NCI-H1048 (cell line): ENCODE measurements at regions not wholly inside any gene's neighbourhood (a gene's known extent, or its start where the extent isn't known, plus 50 kb on each side); places are given as distances from the start of the nearest gene placed in this dataset.
"Not testable (repeated sequence)": the region's sequence is repeated elsewhere in the genome, so short reads cannot be mapped to it uniquely, and the experiment has no call there.

Experiments used
- DNase-seq: peaks from one replicate; lab custom pipeline; 2025; lab: John Stamatoyannopoulos, UW

GRCh38 chr17:73851091-73851490, 206.8 kb upstream of the SDK2 start:
- DNase-seq: no peak

DNA sequence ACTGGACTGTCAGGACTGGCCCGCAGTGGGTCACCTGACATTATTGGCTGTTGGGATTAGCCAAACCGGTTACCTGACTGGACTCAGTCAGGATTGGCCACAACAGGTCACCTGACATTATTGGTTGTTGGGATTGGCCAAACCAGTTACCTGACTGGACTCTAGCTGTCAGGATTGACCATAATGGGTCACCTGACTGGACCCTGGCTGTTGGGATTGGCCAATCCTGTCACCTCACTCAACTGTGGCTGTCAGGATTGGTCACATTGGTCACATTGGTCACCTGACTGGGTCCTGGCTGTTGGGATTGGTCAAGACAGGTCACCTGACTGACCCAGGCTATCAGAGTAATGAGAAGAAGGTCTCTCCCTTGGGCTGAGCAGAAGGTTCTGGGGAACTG, 207.7 kb upstream of the SDK2 start:
- DNase-seq: no peak

- no peak for DNase-seq
These were observed 211.6 kb upstream of the SDK2 start for GRCh38 chr17:73855720-73856333.

- no peak for DNase-seq
These were observed 212.3 kb upstream of the SDK2 start for GRCh38 chr17:73856556-73856955.

DNA sequence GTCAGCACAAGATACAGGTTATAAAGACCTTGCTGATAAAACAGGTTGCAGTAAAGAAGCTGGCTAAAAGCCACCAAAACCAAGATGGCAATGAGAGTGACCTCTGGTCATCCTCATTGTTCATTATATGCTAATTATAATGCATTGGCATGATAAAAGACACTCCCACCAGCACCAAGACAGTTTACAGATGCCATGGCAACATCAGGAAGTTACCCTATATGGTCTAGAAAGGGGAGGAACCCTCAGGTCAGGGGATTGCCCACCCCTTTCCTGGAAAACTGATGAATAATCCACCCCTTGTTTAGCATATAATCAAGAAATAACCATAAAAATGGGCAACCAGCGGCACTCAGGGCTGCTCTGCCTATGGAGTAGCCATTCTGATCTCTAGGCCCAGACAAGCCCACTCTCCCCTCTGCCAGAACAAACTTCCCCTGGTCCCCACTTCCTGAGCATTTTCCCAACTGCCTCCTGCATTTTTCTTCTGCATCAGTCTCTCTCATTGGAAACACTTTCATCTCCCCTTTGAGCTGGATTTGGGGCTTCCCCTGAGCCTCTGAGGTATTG, 215.3 kb upstream of the SDK2 start:
- DNase-seq: not testable (repeated sequence)

GRCh38 chr17:73861543-73861942, 217.3 kb upstream of the SDK2 start:
- no peak for DNase-seq

- no peak for DNase-seq
These were observed 219.7 kb upstream of the SDK2 start for GRCh38 chr17:73863761-73864535.

- no peak for DNase-seq
These were observed 221.6 kb upstream of the SDK2 start for GRCh38 chr17:73865831-73866230.

DNA sequence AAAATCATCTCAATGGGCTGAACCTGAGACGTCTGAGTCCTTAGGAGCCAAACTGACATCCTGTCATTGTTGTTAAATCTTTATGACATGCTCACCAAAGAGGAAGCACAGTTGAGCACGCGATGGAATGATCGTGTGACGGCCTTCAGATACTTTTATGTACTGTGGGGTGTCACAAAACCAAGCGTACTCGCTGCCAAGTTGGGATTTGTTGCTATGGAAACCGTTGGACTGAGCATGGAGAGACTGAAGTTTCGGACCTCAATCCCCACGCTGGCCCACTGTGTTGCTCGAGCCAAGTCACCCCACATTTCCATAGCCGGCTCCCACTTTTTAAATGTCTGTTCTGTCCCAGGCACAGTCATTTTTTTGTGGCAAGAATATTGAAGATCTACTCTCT, 222.8 kb upstream of the SDK2 start:
- DNase-seq: no peak

DNA sequence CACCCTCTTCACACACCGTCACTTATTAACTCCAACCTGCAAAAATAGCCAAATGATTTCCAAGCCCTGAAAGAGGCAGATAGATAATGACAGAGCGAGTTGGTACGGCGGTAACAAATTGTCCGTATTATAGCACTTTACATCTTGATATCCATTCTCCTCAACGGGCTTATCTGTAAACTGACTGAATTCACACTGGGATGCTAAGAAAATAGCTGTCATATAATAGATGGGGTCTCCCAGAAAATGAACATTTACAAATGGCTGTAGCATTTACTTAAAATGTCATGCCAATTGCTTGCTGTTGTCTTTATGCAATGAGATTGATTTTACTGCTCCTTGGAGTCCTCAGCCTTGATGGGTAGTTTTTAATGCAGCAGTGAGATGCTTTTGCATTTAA, 225.8 kb upstream of the SDK2 start:
- no peak for DNase-seq

- DNase-seq: no peak
These were observed 226.2 kb upstream of the SDK2 start for GRCh38 chr17:73870473-73870872.

GRCh38 chr17:73872816-73873215, 228.6 kb upstream of the SDK2 start:
- no peak for DNase-seq

DNA sequence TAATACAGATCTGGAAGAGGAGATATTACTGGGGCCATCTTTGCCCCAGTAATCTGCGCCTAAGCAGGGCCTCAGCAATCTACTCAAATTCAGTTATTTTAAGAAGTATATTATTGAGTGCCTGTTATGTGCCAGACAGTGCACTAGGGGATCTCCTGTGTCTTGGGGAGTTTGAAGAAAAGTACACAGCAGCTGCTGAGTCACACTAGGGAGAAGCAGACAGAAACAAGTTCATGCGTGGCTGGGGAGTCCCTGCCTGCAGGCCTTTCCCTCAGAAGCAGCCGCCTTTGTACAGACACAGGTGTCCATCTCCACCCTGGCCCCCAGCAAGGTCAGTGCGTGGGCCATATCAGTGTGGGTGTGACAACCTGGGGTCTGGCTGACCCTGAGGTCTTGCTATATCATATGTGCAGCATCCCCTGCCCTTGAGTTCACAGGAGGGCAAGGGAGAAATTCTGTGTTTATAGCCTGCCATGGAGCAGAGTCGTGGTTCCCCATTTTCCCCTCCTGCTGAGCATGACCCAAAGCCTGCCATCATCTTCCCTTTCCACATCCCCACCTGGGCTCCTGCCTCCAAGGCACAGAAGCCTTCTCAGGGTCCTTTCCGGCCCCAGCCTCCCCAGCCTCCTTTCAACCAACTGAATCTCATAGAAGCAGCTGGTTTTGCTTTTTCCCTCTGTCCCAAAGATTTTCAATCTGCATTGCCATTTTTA, 229.9 kb upstream of the SDK2 start:
- DNase-seq: no peak

DNA sequence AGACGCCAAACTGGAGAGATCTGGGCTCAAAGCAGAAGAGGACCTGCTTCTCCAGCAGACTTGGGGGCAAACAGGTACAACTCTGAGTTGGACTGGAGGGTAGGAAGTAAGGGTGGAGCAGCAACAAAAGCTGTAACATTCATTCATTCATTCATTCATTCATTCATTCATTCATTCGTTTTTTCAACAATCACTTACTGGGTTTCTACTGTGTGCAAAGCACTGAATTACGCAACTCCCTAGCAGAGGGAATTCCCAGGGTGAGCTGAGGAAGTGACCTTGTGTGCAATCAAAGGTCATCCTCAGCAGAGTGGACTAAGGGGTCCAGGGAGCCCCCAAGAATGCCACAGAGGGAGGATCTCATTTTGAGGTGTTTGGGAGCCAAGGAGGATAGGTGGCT, 231.1 kb upstream of the SDK2 start:
- DNase-seq: no peak

- no peak for DNase-seq
These were observed 233.7 kb upstream of the SDK2 start for GRCh38 chr17:73877962-73878361.

GRCh38 chr17:73878923-73879322, 234.7 kb upstream of the SDK2 start:
- DNase-seq: no peak

GRCh38 chr17:73879987-73880386, 235.7 kb upstream of the SDK2 start:
- no peak for DNase-seq

DNA sequence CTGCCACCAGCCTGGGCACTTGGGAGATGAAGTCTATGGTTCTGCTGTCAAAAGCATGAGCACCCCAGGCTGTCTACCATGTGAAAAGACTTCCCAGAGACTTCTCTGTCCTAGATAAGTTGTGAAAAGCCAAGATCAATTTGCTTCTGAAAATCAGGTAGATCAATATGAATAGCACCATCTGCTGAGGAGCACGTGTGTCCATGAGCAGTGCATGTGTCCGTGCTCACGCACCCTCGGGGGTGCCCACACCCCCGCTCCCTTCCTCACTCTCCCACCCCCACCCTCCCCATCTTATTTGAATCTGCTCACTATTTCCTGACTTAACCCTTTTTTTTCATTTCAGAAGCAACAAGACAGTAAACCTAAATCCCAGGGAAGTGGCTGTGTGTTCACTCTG, 238.3 kb upstream of the SDK2 start:
- no peak for DNase-seq

DNA sequence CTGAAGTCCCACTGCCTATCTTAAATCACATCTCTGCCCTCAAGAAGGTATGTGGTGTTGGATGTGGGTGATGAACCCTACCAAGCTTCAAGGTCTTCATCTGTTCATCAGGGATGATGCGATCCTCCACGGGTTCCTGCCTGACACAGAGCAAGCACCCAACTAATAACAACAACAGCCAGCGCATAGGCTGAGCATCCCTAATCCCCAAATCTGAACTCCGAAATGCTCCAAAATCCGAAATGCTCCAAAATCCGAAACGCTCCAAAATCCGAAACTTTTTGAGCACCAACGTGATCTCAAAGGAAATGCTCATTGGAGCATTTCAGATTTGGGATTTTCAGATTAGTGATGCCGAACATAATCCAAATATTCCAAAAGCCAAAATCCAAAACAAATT, 238.9 kb upstream of the SDK2 start:
- DNase-seq: no peak

DNA sequence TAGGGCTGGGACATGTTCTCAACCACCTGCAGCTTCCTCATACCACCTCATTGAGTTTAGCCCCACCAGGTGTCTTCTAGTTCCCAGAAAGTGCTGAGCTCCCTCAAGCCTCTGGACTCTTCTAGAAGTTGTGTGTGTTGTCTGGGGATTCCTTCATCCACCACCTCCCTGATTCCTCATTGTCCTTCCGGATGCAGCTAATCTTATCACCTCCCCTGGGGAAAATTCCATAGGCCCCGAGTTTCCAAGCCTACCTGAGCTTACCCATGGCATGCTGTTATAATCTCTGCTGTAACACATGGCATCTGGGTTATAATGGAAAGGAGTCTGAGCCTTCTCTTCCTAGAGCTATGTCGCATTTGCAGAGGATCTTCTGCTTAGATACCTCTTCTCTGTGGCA, 243.5 kb upstream of the SDK2 start:
- no peak for DNase-seq

GRCh38 chr17:73888862-73889261, 244.6 kb upstream of the SDK2 start:
- no peak for DNase-seq

DNA sequence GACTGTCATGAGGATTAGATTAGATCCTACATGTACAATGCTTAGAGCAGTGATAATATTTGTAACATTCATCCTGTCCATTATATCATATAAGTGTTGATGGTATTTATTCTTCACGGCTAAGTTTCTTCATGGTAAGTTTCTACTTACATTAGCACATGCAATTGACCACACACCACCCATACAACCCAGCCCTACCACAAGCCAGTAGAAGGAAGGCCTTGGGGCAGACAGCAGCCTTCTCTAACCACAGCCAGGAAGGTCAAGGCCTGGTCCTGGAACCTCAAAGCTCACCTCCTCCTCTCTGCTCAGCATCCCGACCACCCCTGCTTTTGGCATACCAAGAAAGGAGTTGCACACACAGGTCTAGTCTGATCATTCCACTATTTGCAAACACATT, 245.2 kb upstream of the SDK2 start:
- no peak for DNase-seq

DNA sequence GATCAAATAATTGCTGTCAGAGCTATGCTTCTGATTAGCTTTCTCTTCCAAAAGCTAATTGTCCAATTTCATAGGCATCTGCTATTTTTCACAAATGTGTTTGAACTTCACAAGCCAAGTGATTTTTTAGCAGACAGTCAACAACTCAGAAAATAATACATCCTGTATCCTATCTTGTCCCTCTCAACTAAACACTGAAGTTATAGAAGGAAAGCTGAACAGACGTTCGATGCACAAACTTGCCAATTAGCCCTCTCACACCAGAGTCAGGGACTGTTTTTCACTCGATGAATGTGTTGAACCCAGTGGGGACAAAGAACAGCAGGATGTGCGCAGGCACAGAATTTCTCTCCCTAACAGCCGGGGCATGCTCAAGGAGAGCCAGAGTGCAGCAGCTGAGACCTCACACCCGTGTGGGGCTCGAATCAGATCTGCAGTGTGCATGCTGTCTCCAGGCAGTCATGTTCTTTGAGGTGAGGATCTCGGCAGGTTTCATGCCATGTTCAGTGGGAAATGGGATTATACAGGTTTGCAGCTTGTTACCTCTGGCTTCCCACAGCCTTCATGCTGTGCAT, 246.7 kb upstream of the SDK2 start:
- DNase-seq: no peak
